ENCODE measurements at regions not wholly inside any gene's neighbourhood (a gene's known extent, or its start where the extent isn't known, plus 50 kb on each side); places are given as distances from the start of the nearest gene placed in this dataset.

DNA sequence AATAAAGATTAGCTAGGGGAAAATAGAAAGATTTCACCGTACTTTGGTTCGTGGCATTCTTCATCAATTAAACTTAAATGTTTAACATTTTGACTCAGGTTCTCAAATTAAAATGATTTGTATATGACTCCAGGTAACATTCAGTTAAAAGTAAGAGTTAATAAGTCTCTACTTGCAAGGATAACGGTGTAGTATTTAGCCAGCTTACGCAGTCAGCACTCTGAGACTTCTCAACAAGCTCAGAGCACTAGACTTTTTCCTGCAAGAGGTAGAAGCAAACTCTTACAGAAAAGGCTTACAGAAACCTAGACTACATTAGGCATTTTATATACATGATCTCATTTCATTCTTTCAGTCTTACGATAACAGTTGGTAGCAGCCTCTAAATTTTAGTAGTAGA lies 96.4 kb upstream of the PPARGC1A start:
- no peak overlapping the region for H3K9ac ChIP-seq (ENCODE audit: low read depth in 1 of 2, low read length in 2 of 2)
- no peaks in the 10 kb centered on the region for H3K27me3 ChIP-seq (ENCODE audit: control insufficient read depth in 4 of 4, insufficient read depth in 4 of 4, low read length in 3 of 4)
- WGBS, result 89% methylated on average over 5 of the region's 5 CpGs
- DNase-seq (ENCODE audit: low spot score), result no peak
- no peak overlapping the region for H3K27ac ChIP-seq (ENCODE audit: low read depth in 1 of 2, low read length in 2 of 2)
- no peaks in the 10 kb centered on the region for H3K9me3 ChIP-seq (ENCODE audit: control insufficient read depth in 4 of 4, low read length in 3 of 4)
- H3K4me1 ChIP-seq (ENCODE audit: control insufficient read depth in 4 of 4, insufficient read depth in 4 of 4, low read length in 3 of 4), result no peaks in the 10 kb centered on the region
- TF ChIP-seq SP1 (IDR thresholded peaks at IDR 0.05) (no peak), RXRA (IDR thresholded peaks at IDR 0.05) (no peak), RAD21 (IDR thresholded peaks at IDR 0.05) (no peak), REST (IDR thresholded peaks at IDR 0.05) (no peak), TAF1 (conservative IDR thresholded peaks at IDR 0.05) (no peak), FOXA2 (IDR thresholded peaks at IDR 0.05) (no peak), GABPA (IDR thresholded peaks at IDR 0.05 in 1 of 2, conservative IDR thresholded peaks at IDR 0.05 in 1 of 2) (no peak), NR2F2 (IDR thresholded peaks at IDR 0.05) (no peak), YY1 (IDR thresholded peaks at IDR 0.05) (no peak), FOXA1 (IDR thresholded peaks at IDR 0.05) (no peak), JUND (IDR thresholded peaks at IDR 0.05) (no peak), HNF4A (conservative IDR thresholded peaks at IDR 0.05) (no peak), MAX (IDR thresholded peaks at IDR 0.05) (no peak), HNF4G (IDR thresholded peaks at IDR 0.05) (no peak), EGR1 (IDR thresholded peaks at IDR 0.05; ENCODE audit: low read depth in 2 of 2) (no peak)
- TF ChIP-seq, protein P1, sequence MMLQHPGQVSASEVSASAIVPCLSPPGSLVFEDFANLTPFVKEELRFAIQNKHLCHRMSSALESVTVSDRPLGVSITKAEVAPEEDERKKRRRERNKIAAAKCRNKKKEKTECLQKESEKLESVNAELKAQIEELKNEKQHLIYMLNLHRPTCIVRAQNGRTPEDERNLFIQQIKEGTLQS (IDR thresholded peaks at IDR 0.05), result no peak
- TF ChIP-seq, protein P2, sequence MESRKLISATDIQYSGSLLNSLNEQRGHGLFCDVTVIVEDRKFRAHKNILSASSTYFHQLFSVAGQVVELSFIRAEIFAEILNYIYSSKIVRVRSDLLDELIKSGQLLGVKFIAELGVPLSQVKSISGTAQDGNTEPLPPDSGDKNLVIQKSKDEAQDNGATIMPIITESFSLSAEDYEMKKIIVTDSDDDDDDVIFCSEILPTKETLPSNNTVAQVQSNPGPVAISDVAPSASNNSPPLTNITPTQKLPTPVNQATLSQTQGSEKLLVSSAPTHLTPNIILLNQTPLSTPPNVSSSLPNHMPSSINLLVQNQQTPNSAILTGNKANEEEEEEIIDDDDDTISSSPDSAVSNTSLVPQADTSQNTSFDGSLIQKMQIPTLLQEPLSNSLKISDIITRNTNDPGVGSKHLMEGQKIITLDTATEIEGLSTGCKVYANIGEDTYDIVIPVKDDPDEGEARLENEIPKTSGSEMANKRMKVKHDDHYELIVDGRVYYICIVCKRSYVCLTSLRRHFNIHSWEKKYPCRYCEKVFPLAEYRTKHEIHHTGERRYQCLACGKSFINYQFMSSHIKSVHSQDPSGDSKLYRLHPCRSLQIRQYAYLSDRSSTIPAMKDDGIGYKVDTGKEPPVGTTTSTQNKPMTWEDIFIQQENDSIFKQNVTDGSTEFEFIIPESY (IDR thresholded peaks at IDR 0.05), result no peak
- TF ChIP-seq, protein P3, sequence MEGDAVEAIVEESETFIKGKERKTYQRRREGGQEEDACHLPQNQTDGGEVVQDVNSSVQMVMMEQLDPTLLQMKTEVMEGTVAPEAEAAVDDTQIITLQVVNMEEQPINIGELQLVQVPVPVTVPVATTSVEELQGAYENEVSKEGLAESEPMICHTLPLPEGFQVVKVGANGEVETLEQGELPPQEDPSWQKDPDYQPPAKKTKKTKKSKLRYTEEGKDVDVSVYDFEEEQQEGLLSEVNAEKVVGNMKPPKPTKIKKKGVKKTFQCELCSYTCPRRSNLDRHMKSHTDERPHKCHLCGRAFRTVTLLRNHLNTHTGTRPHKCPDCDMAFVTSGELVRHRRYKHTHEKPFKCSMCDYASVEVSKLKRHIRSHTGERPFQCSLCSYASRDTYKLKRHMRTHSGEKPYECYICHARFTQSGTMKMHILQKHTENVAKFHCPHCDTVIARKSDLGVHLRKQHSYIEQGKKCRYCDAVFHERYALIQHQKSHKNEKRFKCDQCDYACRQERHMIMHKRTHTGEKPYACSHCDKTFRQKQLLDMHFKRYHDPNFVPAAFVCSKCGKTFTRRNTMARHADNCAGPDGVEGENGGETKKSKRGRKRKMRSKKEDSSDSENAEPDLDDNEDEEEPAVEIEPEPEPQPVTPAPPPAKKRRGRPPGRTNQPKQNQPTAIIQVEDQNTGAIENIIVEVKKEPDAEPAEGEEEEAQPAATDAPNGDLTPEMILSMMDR (IDR thresholded peaks at IDR 0.05; ENCODE audit: low read depth, low read length, missing input control), result no peak
- no peak overlapping the region for H3K4me3 ChIP-seq (ENCODE audit: low read depth in 1 of 3, low read length in 3 of 3)
- H3K36me3 ChIP-seq (ENCODE audit: control insufficient read depth in 4 of 4, insufficient read depth in 3 of 4, low read depth in 1 of 4, low read length in 3 of 4), result no peaks in the 10 kb centered on the region
